Erythroblast (primary cell): ENCODE measurements at regions not wholly inside any gene's neighbourhood (a gene's known extent, or its start where the extent isn't known, plus 50 kb on each side); places are given as distances from the start of the nearest gene placed in this dataset.

ENCODE experiments used
- GATA1 ChIP-seq: IDR thresholded peaks from 2 replicates; pipeline ENCODE4 v1.6.1; 2011; ENCODE audit warnings: low read depth, mild to moderate bottlenecking, control low read depth, low read length, moderate library complexity
- POLR2A ChIP-seq: IDR thresholded peaks from 2 replicates; pipeline ENCODE4 v1.6.1; 2011; ENCODE audit warnings: mild to moderate bottlenecking, low read length

DNA sequence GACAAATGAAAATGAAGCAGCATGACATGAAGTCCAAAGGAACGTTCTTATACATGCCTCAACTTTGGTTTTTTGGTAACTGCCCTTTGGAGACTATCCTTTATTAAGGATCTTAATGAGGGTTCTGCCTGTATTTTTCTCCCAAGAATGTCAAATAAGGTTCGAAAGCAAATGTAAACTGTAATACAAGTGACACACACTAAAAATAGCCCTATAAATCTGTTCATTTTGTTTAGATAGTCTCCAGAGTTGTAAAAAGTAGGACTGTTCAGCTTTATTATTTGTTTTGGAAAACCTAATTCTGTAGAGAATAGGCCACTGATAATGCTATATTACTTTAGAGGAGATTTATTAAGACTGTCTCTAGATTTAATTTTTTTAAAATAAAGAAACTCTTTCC is 80.5 kb upstream of the CDIN1 start:
- TF ChIP-seq POLR2A = no peak
- no peak for TF ChIP-seq GATA1
